Large intestine (tissue), 3 donors: ENCODE measurements at regions not wholly inside any gene's neighbourhood (a gene's known extent, or its start where the extent isn't known, plus 50 kb on each side); places are given as distances from the start of the nearest gene placed in this dataset.

Experiments used
- DNase-seq, 2 donors: peaks; one replicate each; pipeline versions ENCODE4 v3.0.0 to v3.0.0-alpha.2; 2013
- H3K27ac ChIP-seq: one replicate; pipeline ENCODE4 v1.5.1; 2013; ENCODE audit warnings: low read length
- H3K27me3 ChIP-seq: 2 replicates; pipeline ENCODE4 v1.6.1; 2013; ENCODE audit warnings: low read length; ENCODE audit not compliant: control insufficient read depth, insufficient read depth
- H3K36me3 ChIP-seq: 2 replicates; pipeline ENCODE4 v1.6.1; 2013; ENCODE audit warnings: low read length; ENCODE audit not compliant: control insufficient read depth, insufficient read depth
- H3K4me1 ChIP-seq: one replicate; pipeline ENCODE4 v1.6.1; 2013; ENCODE audit warnings: low read length; ENCODE audit not compliant: control insufficient read depth, insufficient read depth
- H3K4me3 ChIP-seq: one replicate; pipeline ENCODE4 v1.5.1; 2013; ENCODE audit warnings: low read length
- H3K9me3 ChIP-seq: one replicate; pipeline ENCODE4 v1.6.1; 2013; ENCODE audit warnings: mild to moderate bottlenecking, low read depth, low read length, moderate library complexity; ENCODE audit not compliant: control insufficient read depth
- WGBS: methylation state at CpG from one replicate; pipeline ENCODE4 v1.1.5; 2013; ENCODE audit warnings: low lambda C conversion rate; ENCODE audit not compliant: insufficient coverage; 5-methylcytosine and 5-hydroxymethylcytosine counted together

DNA sequence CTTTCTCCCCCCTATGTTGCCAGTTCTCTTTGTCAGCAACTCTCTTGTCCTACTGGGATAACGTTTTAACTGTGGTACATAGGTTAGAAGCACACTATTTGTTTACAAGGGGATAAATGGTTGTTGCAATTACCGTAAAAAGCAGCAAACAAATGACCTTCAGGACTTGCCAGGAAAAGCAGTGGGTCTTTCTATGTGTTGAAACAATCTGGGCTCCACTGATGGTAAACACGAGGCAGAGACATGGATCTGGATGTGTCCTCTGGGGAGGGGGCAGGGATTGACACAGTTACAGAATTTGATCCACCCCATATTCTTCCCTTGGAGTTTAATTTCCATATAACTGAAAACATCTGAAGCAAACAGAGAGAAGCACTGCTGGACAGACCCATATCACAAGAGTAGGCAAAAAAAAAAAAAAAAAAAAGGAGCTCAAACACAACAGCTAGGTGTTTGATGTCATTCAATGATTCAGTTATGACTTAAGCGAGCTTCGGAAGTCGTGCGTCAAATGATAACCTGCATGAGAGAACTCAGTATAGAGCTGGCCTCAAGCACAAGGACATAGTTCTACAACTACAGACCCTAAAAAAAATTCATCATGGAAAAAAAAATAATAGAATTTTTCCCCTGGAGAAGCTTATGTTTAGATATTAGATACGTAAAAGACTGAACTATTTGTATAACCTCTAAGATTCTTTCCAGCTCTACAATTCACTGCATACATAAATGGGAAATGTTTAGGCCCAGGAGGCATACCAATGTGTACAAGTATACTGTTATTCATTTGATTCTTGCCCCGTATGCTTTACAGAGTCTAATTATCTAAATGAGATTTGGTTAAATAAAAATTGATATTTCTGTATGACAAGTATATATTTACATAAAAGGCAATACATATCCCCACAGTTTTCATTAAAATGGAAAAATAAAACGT, 127.7 kb downstream of the ALDH8A1 start:
- DNase-seq = no peak
- Histone ChIP-seq H3K27ac (no peak overlapping the region), H3K27me3 (no peaks in the 10 kb centered on the region), H3K36me3 (no peaks in the 10 kb centered on the region), H3K4me1 (peaks cover 26% of the 10 kb centered on the region), H3K9me3 (peaks cover 3% of the 10 kb centered on the region), H3K4me3 (no peak overlapping the region)
- WGBS = 67% methylated on average over 1 of the region's 10 CpGs

DNA sequence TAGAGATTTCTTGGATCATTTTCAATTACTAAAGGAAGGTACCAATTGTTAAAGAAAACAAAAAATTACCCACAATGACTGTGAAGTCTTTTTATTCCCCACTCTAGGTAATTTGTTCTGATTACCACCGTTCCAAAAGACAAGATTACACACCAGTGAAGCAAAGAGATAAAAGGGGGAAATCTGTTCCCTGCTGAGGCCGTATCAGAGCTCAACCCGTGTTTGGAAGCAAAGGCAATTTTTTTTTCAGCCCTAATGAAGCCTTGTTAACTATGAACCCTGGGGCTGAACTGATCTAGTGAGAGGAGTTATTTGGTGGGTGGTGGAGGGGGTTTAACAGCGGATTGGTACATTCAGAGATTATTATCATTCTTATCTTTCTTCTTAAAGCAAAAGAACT, 128.5 kb downstream of the ALDH8A1 start:
- Histone ChIP-seq H3K27ac (no peak overlapping the region), H3K4me3 (no peak overlapping the region)
- WGBS = 40% methylated on average over 1 of the region's 4 CpGs

DNA sequence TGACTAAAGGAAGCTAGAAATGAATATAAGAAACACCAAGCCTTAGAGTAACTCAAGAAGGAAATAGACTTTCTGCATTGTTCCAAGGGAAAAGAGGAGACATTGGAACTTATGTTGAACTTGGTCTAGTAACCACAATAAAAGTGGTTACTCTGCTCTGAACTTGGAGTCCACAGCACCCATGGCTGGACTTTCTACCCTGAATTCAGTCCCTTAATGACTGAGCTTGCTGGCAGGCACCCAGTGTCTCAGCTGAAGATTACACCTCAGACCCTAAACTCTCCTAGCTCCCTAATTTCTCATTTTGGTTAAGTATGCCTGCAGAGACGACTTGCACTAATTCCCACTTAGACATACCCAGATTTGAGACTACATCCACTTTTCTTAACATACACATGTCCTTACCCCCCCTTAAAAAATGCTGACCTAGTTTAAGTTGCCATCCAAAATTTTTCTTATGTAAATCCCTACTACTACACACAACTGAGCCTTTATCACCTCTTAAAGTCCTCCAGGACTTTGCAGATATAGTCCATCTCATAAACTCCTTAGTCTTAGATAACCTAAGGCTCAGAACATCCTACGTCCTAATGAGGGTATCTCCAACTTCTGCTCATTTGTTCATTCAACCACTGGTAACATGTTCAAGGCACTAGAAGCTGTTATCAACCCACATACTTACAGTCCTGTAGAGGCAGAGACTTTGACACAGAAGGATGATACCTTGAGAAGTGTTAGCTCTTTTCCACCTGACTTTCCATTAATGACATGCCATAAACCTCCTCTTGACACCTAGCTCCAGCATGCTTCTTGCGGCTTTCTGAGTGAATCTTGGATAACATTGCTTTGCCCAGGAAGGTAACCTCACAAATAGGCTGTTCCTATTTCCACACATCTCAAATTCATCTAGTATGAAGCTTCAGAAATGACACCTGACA, 129.8 kb downstream of the ALDH8A1 start:
- H3K9me3 ChIP-seq = peaks cover 1% of the 10 kb centered on the region
- H3K4me1 ChIP-seq = peaks cover 26% of the 10 kb centered on the region
- peak overlapping the region; percentile 36 for H3K27ac ChIP-seq
- H3K27me3 ChIP-seq = no peaks in the 10 kb centered on the region
- peak; percentile 81 to 86 for DNase-seq
- no peak overlapping the region for H3K4me3 ChIP-seq
- no peaks in the 10 kb centered on the region for H3K36me3 ChIP-seq
- no CpG with 5 or more reads among the region's 3 CpGs for WGBS

More for the DNA sequence above, 128.5 kb downstream of the ALDH8A1 start:
- H3K4me1 ChIP-seq = peaks cover 26% of the 10 kb centered on the region
- DNase-seq = no peak
- peaks cover 3% of the 10 kb centered on the region for H3K9me3 ChIP-seq
- H3K27me3 ChIP-seq = no peaks in the 10 kb centered on the region
- no peaks in the 10 kb centered on the region for H3K36me3 ChIP-seq

DNA sequence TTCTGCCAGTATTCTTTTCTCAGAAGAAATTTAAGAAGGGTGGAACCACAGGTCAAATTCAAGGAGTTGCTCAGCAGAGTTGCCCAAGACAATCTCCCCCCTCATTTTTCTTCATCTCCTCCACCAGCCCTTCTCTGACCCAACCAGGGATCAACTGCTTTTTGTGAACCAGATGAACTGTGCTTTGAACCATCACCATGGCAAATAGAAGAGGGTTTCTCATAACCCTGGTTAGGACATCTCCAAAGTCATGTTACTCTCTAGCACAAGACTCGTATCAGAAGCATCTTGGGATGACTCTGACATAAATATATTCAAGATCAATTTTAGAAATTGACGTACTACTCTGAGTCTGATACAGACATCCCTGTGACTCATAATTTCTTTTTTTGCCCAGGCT, 130.7 kb downstream of the ALDH8A1 start:
- no peak overlapping the region for H3K27ac ChIP-seq
- no peak for DNase-seq
- H3K9me3 ChIP-seq = no peaks in the 10 kb centered on the region
- H3K4me3 ChIP-seq = no peak overlapping the region
- no peaks in the 10 kb centered on the region for H3K27me3 ChIP-seq
- H3K4me1 ChIP-seq = peaks cover 26% of the 10 kb centered on the region
- H3K36me3 ChIP-seq = no peaks in the 10 kb centered on the region
- WGBS = no CpG with 5 or more reads among the region's 2 CpGs

DNA sequence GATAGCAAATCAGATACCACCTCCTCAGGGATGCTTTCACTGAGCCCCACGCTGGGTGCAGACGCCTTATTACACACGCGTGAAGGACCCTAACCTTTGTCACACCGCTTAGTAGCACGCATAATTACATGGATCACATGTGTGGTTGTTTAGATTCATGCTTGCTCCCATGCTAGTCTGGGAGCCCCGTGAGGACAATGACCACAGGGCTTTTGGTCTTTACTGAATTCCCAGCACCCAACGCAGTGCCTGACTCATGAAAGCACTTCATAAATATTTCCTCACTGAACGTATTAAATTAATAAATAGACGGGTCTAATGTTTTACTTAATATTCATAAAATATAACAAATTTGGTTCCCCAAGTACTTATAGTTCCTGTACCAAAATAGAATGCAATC, 132.5 kb downstream of the ALDH8A1 start:
- H3K27me3 ChIP-seq = no peaks in the 10 kb centered on the region
- no peak overlapping the region for H3K4me3 ChIP-seq
- 60% methylated on average over 1 of the region's 10 CpGs for WGBS
- no peak for DNase-seq
- no peaks in the 10 kb centered on the region for H3K9me3 ChIP-seq
- peaks cover 17% of the 10 kb centered on the region for H3K4me1 ChIP-seq
- no peak overlapping the region for H3K27ac ChIP-seq
- H3K36me3 ChIP-seq = no peaks in the 10 kb centered on the region

DNA sequence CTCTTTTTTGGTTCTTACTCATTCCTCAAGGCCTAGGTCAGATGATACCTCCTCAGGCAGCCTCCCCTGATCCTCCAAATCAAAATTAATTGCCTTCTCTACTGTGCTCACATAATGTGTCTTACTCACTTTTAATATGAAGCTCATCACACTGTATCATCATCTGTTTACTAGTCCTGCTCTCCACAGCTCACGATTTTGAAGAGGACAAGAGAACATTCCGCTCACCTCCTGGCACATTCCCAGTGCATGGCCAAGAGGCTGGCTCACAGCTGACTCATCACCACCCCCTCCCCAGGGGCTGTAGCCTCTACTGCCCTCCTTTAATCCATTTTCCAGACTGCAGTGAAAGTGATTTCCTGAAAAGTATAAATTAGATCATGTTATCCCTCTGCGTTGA, 133.1 kb downstream of the ALDH8A1 start:
- no peaks in the 10 kb centered on the region for H3K36me3 ChIP-seq
- WGBS = no CpG with 5 or more reads among the region's 3 CpGs

DNA sequence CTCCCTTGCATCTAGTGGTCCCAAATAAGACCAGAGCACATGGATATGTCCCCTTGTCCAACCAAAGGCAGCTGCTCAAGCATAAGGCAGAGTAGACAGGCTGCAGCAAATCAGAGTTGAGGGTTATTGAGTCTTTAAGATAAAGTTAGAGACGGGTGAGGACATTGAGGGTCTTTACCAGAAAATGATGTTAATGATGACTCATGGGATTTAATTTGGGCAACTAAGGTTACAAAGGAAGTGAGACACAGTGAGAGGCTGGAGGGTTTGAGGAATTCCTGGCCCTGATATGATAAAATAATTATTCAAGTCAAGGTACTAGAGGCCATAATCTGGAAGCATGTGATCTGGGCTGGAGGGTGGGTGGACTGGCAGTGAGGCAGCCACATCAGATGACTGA, 133.6 kb downstream of the ALDH8A1 start:
- Histone ChIP-seq H3K4me3 (no peak overlapping the region), H3K9me3 (no peaks in the 10 kb centered on the region), H3K36me3 (no peaks in the 10 kb centered on the region), H3K27ac (no peak overlapping the region), H3K27me3 (no peaks in the 10 kb centered on the region), H3K4me1 (peaks cover 12% of the 10 kb centered on the region)
- no peak for DNase-seq
- 100% methylated on average over 1 of the region's 1 CpG for WGBS

More for the DNA sequence above, 133.1 kb downstream of the ALDH8A1 start:
- H3K27me3 ChIP-seq = no peaks in the 10 kb centered on the region
- H3K9me3 ChIP-seq = no peaks in the 10 kb centered on the region
- peaks cover 17% of the 10 kb centered on the region for H3K4me1 ChIP-seq
- no peak overlapping the region for H3K4me3 ChIP-seq
- DNase-seq = no peak
- H3K27ac ChIP-seq = no peak overlapping the region

DNA sequence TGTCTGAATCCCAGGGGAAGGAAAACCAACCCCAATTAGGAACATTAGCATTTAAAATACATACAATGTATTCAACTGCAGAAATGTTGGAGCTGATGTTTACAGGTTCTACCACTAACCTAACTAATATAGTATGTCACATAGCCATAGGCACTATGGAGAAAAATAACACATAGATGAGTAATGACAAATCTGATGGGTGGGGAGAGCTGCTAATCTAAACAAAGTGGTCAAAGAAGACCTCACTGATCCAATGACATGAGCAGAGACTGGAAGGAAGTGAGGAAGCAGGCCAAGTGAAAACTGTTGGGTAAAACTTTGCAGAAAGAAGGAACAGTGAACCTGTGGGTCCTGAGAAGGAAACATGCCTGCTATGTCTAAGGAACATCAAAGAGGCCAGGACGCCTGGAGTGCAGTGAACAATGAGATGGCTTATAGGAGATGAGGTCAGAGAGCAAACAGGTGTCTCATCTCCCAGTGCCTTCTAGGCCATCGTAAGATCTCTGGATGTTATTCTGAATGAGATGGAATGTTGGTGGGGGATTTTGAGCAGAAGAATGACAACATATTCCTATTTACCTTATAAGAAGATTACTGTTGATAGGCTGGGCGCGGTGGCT, 135.7 kb downstream of the ALDH8A1 start:
- Histone ChIP-seq H3K27me3 (no peaks in the 10 kb centered on the region), H3K9me3 (no peaks in the 10 kb centered on the region), H3K4me3 (no peak overlapping the region), H3K36me3 (no peaks in the 10 kb centered on the region), H3K4me1 (no peaks in the 10 kb centered on the region), H3K27ac (no peak overlapping the region)
- DNase-seq = no peak
- WGBS = no CpG with 5 or more reads among the region's 4 CpGs

DNA sequence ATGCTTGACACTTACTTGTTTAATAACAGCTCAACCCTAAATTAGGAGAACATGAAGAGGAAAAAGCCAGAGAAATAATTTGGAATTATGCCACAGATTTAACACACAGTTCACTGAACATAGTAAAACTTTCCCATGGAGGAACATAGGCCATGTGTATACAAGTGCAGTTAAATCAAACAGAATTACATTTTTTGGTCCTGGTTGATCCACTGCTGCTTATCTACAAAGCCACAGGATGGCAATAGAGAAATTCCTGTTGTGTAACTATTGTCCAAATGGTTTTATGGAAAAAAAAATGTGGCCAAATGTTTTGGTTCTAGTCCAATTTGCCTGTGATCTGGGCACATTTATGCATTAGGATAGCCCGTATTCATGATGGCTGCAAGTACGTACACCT, 136.8 kb downstream of the ALDH8A1 start:
- no peak for DNase-seq
- no peaks in the 10 kb centered on the region for H3K9me3 ChIP-seq
- no CpG with 5 or more reads among the region's 2 CpGs for WGBS
- H3K4me3 ChIP-seq = no peak overlapping the region
- H3K27ac ChIP-seq = no peak overlapping the region
- H3K36me3 ChIP-seq = no peaks in the 10 kb centered on the region
- no peaks in the 10 kb centered on the region for H3K4me1 ChIP-seq
- no peaks in the 10 kb centered on the region for H3K27me3 ChIP-seq

DNA sequence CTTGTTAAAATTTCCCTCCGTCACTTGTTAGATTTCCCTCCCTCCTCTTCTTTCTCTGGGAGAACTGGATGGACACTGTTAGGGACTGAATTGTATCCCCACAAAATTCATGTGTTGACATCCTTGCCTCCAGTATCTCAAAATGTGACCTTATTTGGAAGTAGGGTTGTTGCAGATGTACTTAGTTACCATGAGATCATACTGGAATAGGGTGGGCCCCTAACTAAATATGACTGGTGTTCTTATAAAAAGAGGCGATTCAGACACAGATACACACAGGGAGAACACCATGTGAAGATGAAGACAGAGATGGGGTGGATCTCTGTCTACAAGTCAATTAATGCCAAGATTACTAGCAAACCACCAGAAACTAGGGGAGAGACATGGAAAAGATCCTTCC, 139.5 kb downstream of the ALDH8A1 start:
- Histone ChIP-seq H3K9me3 (no peaks in the 10 kb centered on the region), H3K36me3 (no peaks in the 10 kb centered on the region), H3K4me1 (no peaks in the 10 kb centered on the region), H3K27me3 (no peaks in the 10 kb centered on the region), H3K27ac (no peak overlapping the region), H3K4me3 (no peak overlapping the region)
- no CpG with 5 or more reads among the region's 2 CpGs for WGBS
- no peak for DNase-seq
